ENCODE measurements at regions not wholly inside any gene's neighbourhood (a gene's known extent, or its start where the extent isn't known, plus 50 kb on each side); places are given as distances from the start of the nearest gene placed in this dataset.

DNA sequence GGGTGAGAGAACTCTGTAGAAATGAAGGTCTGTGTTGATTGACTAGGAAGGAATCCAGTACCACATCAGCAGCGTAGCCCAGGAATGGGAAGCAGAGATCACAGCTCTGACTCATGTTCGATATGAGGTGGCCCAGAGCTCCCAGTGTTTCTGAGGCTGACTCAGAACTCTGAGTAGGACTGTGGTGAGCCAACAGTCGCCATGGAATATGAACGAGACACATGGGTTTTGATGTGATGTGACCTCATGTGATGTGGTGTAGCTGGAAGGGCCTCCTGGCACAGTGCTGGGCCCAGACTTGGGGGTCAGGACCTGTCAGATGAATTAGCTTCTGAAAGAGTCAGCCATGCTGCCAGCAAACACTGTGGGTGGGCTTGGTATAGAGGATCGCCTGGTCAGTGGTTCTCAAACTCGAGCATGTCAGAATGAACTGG lies 237.0 kb downstream of the MRPL39 start:
- no peak for TF ChIP-seq JUN (IDR thresholded peaks at IDR 0.05; ENCODE audit: borderline replicate concordance, insufficient read depth, insufficient read length, low read depth)
- peak; percentile 90 for TF ChIP-seq FOS (IDR thresholded peaks at IDR 0.05; ENCODE audit: borderline replicate concordance, insufficient read depth, low read length)
- POLR2A ChIA-PET = no interaction called here
- dilution Hi-C loops (cut with MboI; ENCODE audit: extremely low pct_ligation_motif_present, low sequenced_read_pairs) (no loop called here), intact Hi-C loops (cut with micrococcal nuclease) (loop anchor here (1.0 kb wide), 1 partner anchor 19 kb away; no protein-coding TSS in a partner anchor)
- Histone ChIP-seq H3K4me1 (ENCODE audit: control insufficient read depth, extremely low read depth, insufficient read depth, low read length) (no peaks in the 10 kb centered on the region), H4K20me1 (replicated peaks; ENCODE audit: control insufficient read depth, extremely low read depth, insufficient read depth, low read length) (no peaks in the 10 kb centered on the region), H3K36me3 (ENCODE audit: control insufficient read depth in 2 of 2, extremely low read depth in 1 of 2, insufficient read depth in 2 of 2, low read length in 2 of 2) (no peaks in the 10 kb centered on the region), H3K27me3 (ENCODE audit: control insufficient read depth in 2 of 2, insufficient read depth in 2 of 2, low read length in 2 of 2) (no peaks in the 10 kb centered on the region), H3K4me2 (ENCODE audit: insufficient read depth, low read length) (no peak overlapping the region), H3K9me3 (replicated peaks; ENCODE audit: control insufficient read depth, insufficient read depth, low read length) (no peaks in the 10 kb centered on the region), H3K4me3 (replicated peaks in 1 of 3; ENCODE audit: insufficient read depth in 1 of 3, low read depth in 1 of 3, low read length in 3 of 3) (no peak overlapping the region), H3K79me2 (ENCODE audit: control insufficient read depth, insufficient read depth, low read length) (no peaks in the 10 kb centered on the region), H3K9ac (replicated peaks; ENCODE audit: extremely low read depth, insufficient read depth, low read length) (no peak overlapping the region), H2AFZ (ENCODE audit: low read depth, low read length) (peak overlapping the region; percentile 3), H3K27ac (ENCODE audit: insufficient read depth, low read depth, low read length) (peak overlapping the region; percentile 45), H3K9me1 (replicated peaks; ENCODE audit: control insufficient read depth, extremely low read depth, insufficient read depth, low read length) (no peaks in the 10 kb centered on the region)
- peak; percentile 87 for FAIRE-seq
- CTCF ChIA-PET = interaction anchor here (1.0 to 2.4 kb wide), 3 partner anchors 15 to 19 kb away, joined by 3 to 17 read pairs (median 6); no protein-coding TSS in a partner anchor
- BruUV-seq (replicated peaks) = TSS peak; percentile 56
- DNase-seq (ENCODE audit: low read depth, low spot score) = peak; percentile 75

DNA sequence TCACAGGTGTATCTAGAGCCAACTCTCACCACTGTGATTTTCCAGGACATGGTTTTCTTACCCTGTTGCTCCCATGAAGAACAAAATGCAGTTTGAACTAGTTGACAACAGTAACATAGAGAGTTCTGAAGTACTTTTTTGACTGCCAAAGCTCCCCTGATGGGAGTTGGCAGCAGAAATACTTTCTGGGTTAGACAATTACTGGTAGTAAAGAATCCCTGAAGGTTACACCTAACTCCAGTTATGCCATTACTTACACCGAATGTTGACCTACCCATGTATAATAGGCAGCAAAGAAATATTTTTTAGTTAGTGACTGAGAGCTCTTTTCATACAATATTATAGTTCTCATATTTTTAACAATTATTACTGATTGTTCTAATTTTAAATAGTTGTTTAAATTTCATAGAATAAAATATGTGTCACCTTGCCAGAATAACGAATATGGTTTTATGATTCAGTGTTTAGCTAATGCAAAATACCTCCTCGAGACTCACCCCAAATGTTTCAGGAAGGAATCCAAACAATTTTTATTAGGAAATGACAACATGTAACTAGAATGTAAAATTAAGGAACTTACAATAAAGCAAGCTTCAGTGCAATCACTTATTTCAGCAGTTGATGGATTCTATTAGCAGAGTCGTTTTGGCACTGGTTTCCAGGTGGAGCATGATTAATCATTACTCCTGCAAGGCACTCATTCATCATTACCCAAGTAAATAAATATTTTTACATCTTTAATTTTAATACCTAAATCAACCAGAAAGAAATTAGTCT lies 237.6 kb downstream of the MRPL39 start:
- no peaks in the 10 kb centered on the region for H3K27me3 ChIP-seq (ENCODE audit: control insufficient read depth in 2 of 2, insufficient read depth in 2 of 2, low read length in 2 of 2)
- peak overlapping the region; percentile 45 for H3K27ac ChIP-seq (ENCODE audit: insufficient read depth, low read depth, low read length)
- H2AFZ ChIP-seq (ENCODE audit: low read depth, low read length) = no peak overlapping the region
- FAIRE-seq (no peak), DNase-seq (ENCODE audit: low read depth, low spot score) (no peak)
- H3K4me1 ChIP-seq (ENCODE audit: control insufficient read depth, extremely low read depth, insufficient read depth, low read length) = no peaks in the 10 kb centered on the region
- H3K9me1 ChIP-seq (replicated peaks; ENCODE audit: control insufficient read depth, extremely low read depth, insufficient read depth, low read length) = no peaks in the 10 kb centered on the region
- POLR2A ChIA-PET = no interaction called here
- no peaks in the 10 kb centered on the region for H3K36me3 ChIP-seq (ENCODE audit: control insufficient read depth in 2 of 2, extremely low read depth in 1 of 2, insufficient read depth in 2 of 2, low read length in 2 of 2)
- H3K4me3 ChIP-seq (replicated peaks in 1 of 3; ENCODE audit: insufficient read depth in 1 of 3, low read depth in 1 of 3, low read length in 3 of 3) = no peak overlapping the region
- H3K79me2 ChIP-seq (ENCODE audit: control insufficient read depth, insufficient read depth, low read length) = no peaks in the 10 kb centered on the region
- no peak for TF ChIP-seq POLR2A (IDR thresholded peaks at IDR 0.05; ENCODE audit: low read depth, low read length)
- no peak for TF ChIP-seq MYC (IDR thresholded peaks at IDR 0.05; ENCODE audit: low read depth, low read length)
- no peak for TF ChIP-seq EZH2 (IDR thresholded peaks at IDR 0.05; ENCODE audit: borderline replicate concordance, low read depth, low read length, severe bottlenecking)
- TF ChIP-seq GATA2 (IDR thresholded peaks at IDR 0.05; ENCODE audit: insufficient read depth, insufficient read length, low read depth, low read length) = no peak
- no peaks in the 10 kb centered on the region for H4K20me1 ChIP-seq (replicated peaks; ENCODE audit: control insufficient read depth, extremely low read depth, insufficient read depth, low read length)
- no peaks in the 10 kb centered on the region for H3K9me3 ChIP-seq (replicated peaks; ENCODE audit: control insufficient read depth, insufficient read depth, low read length)
- intact Hi-C loops (cut with micrococcal nuclease) (loop anchor here (1.0 kb wide), 1 partner anchor 18 kb away; no protein-coding TSS in a partner anchor), dilution Hi-C loops (cut with MboI; ENCODE audit: extremely low pct_ligation_motif_present, low sequenced_read_pairs) (no loop called here)
- H3K9ac ChIP-seq (replicated peaks; ENCODE audit: extremely low read depth, insufficient read depth, low read length) = no peak overlapping the region
- TSS peak; percentile 48 for BruUV-seq (replicated peaks)
- H3K4me2 ChIP-seq (ENCODE audit: insufficient read depth, low read length) = peak overlapping the region; percentile 2
- CTCF ChIA-PET = interaction anchor here (0.8 to 2.4 kb wide), 4 partner anchors 16 to 18 kb away, joined by 3 to 17 read pairs (median 4); no protein-coding TSS in a partner anchor

Data from endothelial cell of umbilical vein (primary cell).